Neural cell (in vitro differentiated cells): ENCODE measurements at regions not wholly inside any gene's neighbourhood (a gene's known extent, or its start where the extent isn't known, plus 50 kb on each side); places are given as distances from the start of the nearest gene placed in this dataset.

Experiments
- MXI1 ChIP-seq: fragments of 450-650 bp; conservative IDR thresholded peaks from 2 replicates; pipeline ENCODE4 v1.6.1; 2014; ENCODE audit warnings: antibody characterized with exemption, mild to moderate bottlenecking; ENCODE audit not compliant: poor library complexity, severe bottlenecking
- RAD21 ChIP-seq: fragments of 450-650 bp; conservative IDR thresholded peaks from 2 replicates; pipeline ENCODE4 v1.6.1; 2014; ENCODE audit warnings: antibody characterized with exemption, mild to moderate bottlenecking, moderate library complexity
- TF ChIP-seq, protein P1 (sequence below): fragments of 450-650 bp; IDR thresholded peaks from 2 replicates; pipeline ENCODE4 v1.5.1; 2014; ENCODE audit warnings: antibody characterized with exemption, mild to moderate bottlenecking, moderate library complexity; ENCODE audit not compliant: poor library complexity, severe bottlenecking
- TF ChIP-seq, protein P2 (sequence below): IDR thresholded peaks from 2 replicates; pipeline ENCODE4 v1.6.1; 2012; ENCODE audit warnings: borderline replicate concordance

DNA sequence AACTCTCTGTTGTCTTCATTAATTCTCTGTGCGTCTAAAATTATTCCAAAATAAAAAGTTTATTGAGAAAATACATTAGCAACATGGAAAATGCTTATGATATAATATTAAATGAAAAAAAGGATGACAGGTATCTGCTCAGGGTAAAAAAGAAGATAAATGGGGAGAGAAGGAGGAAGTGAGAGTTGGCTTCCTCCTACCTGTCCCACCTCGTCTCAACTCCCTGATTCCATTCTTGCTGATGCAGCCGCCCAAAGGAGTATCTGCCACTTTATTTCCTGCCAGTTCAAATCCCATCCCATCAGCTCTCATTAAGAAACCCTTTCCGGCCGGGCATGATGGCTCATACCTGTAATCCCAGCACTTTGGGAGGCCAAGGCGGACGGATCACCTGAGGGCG, 72.5 kb upstream of the ALOX12 start:
- TF ChIP-seq RAD21 (no peak), MXI1 (no peak)
- TF ChIP-seq, protein P1, sequence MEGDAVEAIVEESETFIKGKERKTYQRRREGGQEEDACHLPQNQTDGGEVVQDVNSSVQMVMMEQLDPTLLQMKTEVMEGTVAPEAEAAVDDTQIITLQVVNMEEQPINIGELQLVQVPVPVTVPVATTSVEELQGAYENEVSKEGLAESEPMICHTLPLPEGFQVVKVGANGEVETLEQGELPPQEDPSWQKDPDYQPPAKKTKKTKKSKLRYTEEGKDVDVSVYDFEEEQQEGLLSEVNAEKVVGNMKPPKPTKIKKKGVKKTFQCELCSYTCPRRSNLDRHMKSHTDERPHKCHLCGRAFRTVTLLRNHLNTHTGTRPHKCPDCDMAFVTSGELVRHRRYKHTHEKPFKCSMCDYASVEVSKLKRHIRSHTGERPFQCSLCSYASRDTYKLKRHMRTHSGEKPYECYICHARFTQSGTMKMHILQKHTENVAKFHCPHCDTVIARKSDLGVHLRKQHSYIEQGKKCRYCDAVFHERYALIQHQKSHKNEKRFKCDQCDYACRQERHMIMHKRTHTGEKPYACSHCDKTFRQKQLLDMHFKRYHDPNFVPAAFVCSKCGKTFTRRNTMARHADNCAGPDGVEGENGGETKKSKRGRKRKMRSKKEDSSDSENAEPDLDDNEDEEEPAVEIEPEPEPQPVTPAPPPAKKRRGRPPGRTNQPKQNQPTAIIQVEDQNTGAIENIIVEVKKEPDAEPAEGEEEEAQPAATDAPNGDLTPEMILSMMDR: no peak
- TF ChIP-seq, protein P2, sequence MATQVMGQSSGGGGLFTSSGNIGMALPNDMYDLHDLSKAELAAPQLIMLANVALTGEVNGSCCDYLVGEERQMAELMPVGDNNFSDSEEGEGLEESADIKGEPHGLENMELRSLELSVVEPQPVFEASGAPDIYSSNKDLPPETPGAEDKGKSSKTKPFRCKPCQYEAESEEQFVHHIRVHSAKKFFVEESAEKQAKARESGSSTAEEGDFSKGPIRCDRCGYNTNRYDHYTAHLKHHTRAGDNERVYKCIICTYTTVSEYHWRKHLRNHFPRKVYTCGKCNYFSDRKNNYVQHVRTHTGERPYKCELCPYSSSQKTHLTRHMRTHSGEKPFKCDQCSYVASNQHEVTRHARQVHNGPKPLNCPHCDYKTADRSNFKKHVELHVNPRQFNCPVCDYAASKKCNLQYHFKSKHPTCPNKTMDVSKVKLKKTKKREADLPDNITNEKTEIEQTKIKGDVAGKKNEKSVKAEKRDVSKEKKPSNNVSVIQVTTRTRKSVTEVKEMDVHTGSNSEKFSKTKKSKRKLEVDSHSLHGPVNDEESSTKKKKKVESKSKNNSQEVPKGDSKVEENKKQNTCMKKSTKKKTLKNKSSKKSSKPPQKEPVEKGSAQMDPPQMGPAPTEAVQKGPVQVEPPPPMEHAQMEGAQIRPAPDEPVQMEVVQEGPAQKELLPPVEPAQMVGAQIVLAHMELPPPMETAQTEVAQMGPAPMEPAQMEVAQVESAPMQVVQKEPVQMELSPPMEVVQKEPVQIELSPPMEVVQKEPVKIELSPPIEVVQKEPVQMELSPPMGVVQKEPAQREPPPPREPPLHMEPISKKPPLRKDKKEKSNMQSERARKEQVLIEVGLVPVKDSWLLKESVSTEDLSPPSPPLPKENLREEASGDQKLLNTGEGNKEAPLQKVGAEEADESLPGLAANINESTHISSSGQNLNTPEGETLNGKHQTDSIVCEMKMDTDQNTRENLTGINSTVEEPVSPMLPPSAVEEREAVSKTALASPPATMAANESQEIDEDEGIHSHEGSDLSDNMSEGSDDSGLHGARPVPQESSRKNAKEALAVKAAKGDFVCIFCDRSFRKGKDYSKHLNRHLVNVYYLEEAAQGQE: no peak
